ENCODE measurements at regions not wholly inside any gene's neighbourhood (a gene's known extent, or its start where the extent isn't known, plus 50 kb on each side); places are given as distances from the start of the nearest gene placed in this dataset.
"Not testable (repeated sequence)": the region's sequence is repeated elsewhere in the genome, so short reads cannot be mapped to it uniquely, and the experiment has no call there.

DNA sequence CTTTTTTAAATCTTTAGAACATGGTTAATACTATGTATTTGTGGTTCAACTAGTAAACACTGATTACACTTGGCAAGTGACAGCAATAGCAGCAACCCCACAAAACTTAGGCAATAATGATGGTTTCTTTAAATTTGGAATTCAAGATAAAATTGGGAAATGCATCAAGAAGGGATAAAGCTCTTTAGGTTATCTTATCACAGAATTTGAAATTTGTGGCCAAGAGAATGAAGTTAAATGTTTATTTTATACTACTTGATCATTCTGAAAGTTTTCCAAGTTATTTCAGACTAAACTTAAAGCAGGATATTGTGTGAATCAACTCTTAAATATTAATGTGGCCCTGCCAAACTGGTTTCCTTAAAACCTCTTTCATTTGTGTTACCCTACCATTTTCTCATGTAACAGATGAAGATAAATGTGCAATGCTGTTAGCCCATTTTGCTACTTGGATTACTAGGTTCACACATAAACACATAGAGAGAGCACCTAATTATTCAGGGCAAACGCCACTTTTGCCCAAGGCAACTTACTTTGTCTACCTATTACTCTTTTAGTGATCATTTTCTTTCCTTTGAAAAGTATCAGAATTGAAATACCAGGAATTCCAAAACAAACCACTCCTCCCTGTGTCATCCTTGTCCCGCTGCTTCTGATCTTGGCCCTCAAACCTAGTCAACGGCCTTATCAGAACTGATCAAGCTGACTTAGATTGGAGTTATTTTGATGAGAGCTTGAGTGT lies 186.7 kb upstream of the TENT5A start:
- H3K36me3 Mint-ChIP-seq: peaks cover 1% of the 10 kb centered on the region
- H3K9me3 Mint-ChIP-seq: peaks cover 0 to 1% (median 0%) of the 10 kb centered on the region in 3 donors
- no peak overlapping the region for H3K27ac Mint-ChIP-seq
- H3K4me1 Mint-ChIP-seq: peaks cover 0 to 2% (median 0%) of the 10 kb centered on the region in 3 donors
- no peaks in the 10 kb centered on the region for H3K27me3 Mint-ChIP-seq
- no peak overlapping the region for H3K4me3 Mint-ChIP-seq

GRCh38 chr6:81938014-81938856 lies 185.8 kb upstream of the TENT5A start:
- peaks cover 1% of the 10 kb centered on the region for H3K36me3 Mint-ChIP-seq
- H3K4me3 Mint-ChIP-seq: no peak overlapping the region
- peaks cover 0 to 1% (median 0%) of the 10 kb centered on the region in 3 donors for H3K9me3 Mint-ChIP-seq
- H3K27me3 Mint-ChIP-seq: no peaks in the 10 kb centered on the region
- no peak overlapping the region for H3K27ac Mint-ChIP-seq
- peaks cover 0 to 2% (median 0%) of the 10 kb centered on the region in 3 donors for H3K4me1 Mint-ChIP-seq

GRCh38 chr6:81937296-81937937 lies 184.9 kb upstream of the TENT5A start:
- Mint-ChIP-seq H3K9me3 (peaks cover 0 to 2% (median 1%) of the 10 kb centered on the region in 3 donors), H3K27ac (no peak overlapping the region), H3K27me3 (no peaks in the 10 kb centered on the region), H3K4me1 (peaks cover 0 to 2% (median 0%) of the 10 kb centered on the region in 3 donors), H3K4me3 (no peak overlapping the region), H3K36me3 (peaks cover 1% of the 10 kb centered on the region)

- H3K9me3 Mint-ChIP-seq: peaks cover 0 to 4% (median 3%) of the 10 kb centered on the region in 3 donors
- H3K27ac Mint-ChIP-seq: no peak overlapping the region
- no peaks in the 10 kb centered on the region for H3K27me3 Mint-ChIP-seq
- H3K36me3 Mint-ChIP-seq: peaks cover 1% of the 10 kb centered on the region
- H3K4me3 Mint-ChIP-seq: no peak overlapping the region
- peaks cover 0 to 2% (median 0%) of the 10 kb centered on the region in 3 donors for H3K4me1 Mint-ChIP-seq
These were observed 182.5 kb upstream of the TENT5A start for GRCh38 chr6:81934936-81935335.

DNA sequence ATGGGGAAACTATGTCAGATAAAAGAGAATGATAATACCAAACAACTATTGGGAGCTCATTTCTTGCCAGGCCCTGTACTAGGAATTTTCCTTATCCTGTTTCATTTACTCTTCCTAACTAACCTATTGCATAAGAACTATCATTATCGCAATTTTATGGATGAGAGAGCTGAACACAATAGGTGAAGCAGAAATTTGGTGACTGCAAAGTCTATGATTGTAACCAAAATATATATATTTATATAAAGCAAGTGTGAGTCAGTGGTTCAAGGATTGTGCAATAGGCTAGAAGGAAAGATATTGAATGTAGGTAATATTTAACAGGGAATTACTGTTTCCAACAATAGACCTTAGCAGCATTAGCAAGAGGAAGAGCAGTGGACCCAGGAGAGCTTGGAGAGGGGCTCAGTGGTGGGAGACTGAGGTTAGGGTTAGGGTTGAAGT lies 181.1 kb upstream of the TENT5A start:
- H3K36me3 Mint-ChIP-seq: peaks cover 1% of the 10 kb centered on the region
- no peaks in the 10 kb centered on the region for H3K27me3 Mint-ChIP-seq
- no peak overlapping the region for H3K4me3 Mint-ChIP-seq
- H3K9me3 Mint-ChIP-seq: peaks cover 0 to 4% (median 3%) of the 10 kb centered on the region in 3 donors
- peaks cover 0 to 2% (median 0%) of the 10 kb centered on the region in 3 donors for H3K4me1 Mint-ChIP-seq
- no peak overlapping the region for H3K27ac Mint-ChIP-seq

GRCh38 chr6:81933089-81933488 lies 180.6 kb upstream of the TENT5A start:
- H3K36me3 Mint-ChIP-seq: no peaks in the 10 kb centered on the region
- no peaks in the 10 kb centered on the region for H3K4me1 Mint-ChIP-seq
- no peak overlapping the region for H3K4me3 Mint-ChIP-seq
- no peak overlapping the region for H3K27ac Mint-ChIP-seq
- H3K9me3 Mint-ChIP-seq: peaks cover 0 to 4% (median 3%) of the 10 kb centered on the region in 3 donors
- H3K27me3 Mint-ChIP-seq: no peaks in the 10 kb centered on the region

DNA sequence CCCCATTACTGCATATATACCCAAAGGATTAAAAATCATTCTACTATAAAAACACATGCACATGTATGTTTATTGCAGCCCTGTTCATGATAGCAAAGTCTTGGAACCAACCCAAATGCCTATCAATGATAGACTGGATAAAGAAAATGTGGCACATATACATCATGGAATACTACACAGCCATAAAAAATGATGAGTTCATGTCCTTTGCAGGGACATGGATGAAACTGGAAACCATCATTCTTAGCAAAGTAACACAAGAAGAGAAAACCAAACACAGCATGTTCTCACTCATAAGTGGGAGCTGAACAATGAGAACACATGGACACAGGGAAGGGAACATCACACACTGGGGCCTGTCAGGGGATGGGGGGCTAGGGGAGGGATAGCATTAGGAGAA lies 180.0 kb upstream of the TENT5A start:
- not testable (repeated sequence) for H3K36me3 Mint-ChIP-seq, H3K27ac Mint-ChIP-seq, H3K27me3 Mint-ChIP-seq, H3K9me3 Mint-ChIP-seq, H3K4me3 Mint-ChIP-seq, H3K4me1 Mint-ChIP-seq

- Mint-ChIP-seq H3K27me3 (no peaks in the 10 kb centered on the region), H3K4me3 (no peak overlapping the region), H3K9me3 (peaks cover 2 to 4% (median 2%) of the 10 kb centered on the region in 3 donors), H3K36me3 (no peaks in the 10 kb centered on the region), H3K27ac (no peak overlapping the region), H3K4me1 (no peaks in the 10 kb centered on the region)
These were observed 177.3 kb upstream of the TENT5A start for GRCh38 chr6:81929828-81930227.

- Mint-ChIP-seq H3K4me3 (no peak overlapping the region), H3K4me1 (no peaks in the 10 kb centered on the region), H3K36me3 (no peaks in the 10 kb centered on the region), H3K9me3 (peaks cover 0 to 11% (median 2%) of the 10 kb centered on the region in 3 donors), H3K27me3 (no peaks in the 10 kb centered on the region), H3K27ac (no peak overlapping the region)
These were observed 172.7 kb upstream of the TENT5A start for GRCh38 chr6:81925201-81925600.

- Mint-ChIP-seq H3K36me3 (no peaks in the 10 kb centered on the region), H3K9me3 (peaks cover 0 to 2% (median 0%) of the 10 kb centered on the region in 3 donors), H3K4me1 (peaks cover 0 to 3% (median 2%) of the 10 kb centered on the region in 3 donors)
These were observed 157.8 kb upstream of the TENT5A start for GRCh38 chr6:81909981-81910900.

GRCh38 chr6:81909162-81909561 lies 156.7 kb upstream of the TENT5A start:
- Mint-ChIP-seq H3K27me3 (no peaks in the 10 kb centered on the region), H3K27ac (no peak overlapping the region), H3K4me1 (peaks cover 0 to 3% (median 2%) of the 10 kb centered on the region in 3 donors), H3K4me3 (no peak overlapping the region), H3K36me3 (no peaks in the 10 kb centered on the region), H3K9me3 (peaks cover 0 to 2% (median 0%) of the 10 kb centered on the region in 3 donors)

More at GRCh38 chr6:81909981-81910900, 157.8 kb upstream of the TENT5A start:
- Mint-ChIP-seq H3K27me3 (no peaks in the 10 kb centered on the region), H3K4me3 (no peak overlapping the region), H3K27ac (no peak overlapping the region)

DNA sequence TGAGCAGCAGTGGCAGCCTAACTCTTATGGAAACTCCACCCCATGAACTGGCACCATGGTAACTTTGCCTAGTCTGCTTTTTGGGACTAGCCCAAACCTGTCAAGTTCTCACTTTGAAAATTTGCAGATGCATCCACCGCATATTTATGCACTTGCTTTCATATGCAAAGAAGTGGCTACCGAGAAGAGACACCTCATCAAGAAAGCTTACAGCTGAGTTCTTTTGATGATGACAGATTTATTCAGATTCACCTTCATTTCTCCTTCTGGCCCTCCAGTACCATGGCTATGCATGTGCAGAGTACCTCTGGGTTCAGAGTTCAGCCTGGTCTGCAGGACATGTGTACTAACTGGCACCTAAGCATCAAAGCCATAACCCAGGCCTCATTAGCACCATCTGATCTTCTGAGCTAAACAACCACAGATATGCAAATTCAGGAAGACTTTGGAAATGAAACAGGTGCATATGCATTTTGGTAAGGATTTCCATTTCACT lies 154.3 kb upstream of the TENT5A start:
- H3K4me1 Mint-ChIP-seq: peaks cover 0 to 3% (median 2%) of the 10 kb centered on the region in 3 donors
- no peaks in the 10 kb centered on the region for H3K27me3 Mint-ChIP-seq
- peaks cover 2 to 10% (median 3%) of the 10 kb centered on the region in 3 donors for H3K9me3 Mint-ChIP-seq
- no peak overlapping the region for H3K4me3 Mint-ChIP-seq
- no peak overlapping the region for H3K27ac Mint-ChIP-seq
- H3K36me3 Mint-ChIP-seq: no peaks in the 10 kb centered on the region

DNA sequence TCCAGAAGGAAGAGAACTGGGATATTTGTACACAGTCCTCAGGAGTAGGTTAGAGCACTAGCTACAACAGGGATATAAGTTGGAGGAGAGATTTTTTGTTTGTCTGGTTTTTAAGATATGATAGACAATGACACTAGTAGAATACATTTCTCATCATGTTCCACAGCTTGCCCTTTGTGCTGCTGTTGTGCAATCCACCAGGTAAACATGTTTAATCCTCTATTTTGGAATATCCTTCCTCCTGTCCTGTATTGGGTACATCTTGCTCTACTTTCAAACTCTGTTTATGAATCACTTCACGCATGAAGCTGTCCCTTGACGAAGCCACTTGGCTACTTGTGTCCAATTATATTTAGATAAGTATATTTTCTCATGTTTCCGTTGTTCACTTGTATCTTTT lies 153.6 kb upstream of the TENT5A start:
- peaks cover 2 to 10% (median 3%) of the 10 kb centered on the region in 3 donors for H3K9me3 Mint-ChIP-seq
- no peak overlapping the region for H3K4me3 Mint-ChIP-seq
- no peaks in the 10 kb centered on the region for H3K36me3 Mint-ChIP-seq
- no peak overlapping the region for H3K27ac Mint-ChIP-seq
- H3K4me1 Mint-ChIP-seq: peaks cover 0 to 3% (median 2%) of the 10 kb centered on the region in 3 donors
- no peaks in the 10 kb centered on the region for H3K27me3 Mint-ChIP-seq

DNA sequence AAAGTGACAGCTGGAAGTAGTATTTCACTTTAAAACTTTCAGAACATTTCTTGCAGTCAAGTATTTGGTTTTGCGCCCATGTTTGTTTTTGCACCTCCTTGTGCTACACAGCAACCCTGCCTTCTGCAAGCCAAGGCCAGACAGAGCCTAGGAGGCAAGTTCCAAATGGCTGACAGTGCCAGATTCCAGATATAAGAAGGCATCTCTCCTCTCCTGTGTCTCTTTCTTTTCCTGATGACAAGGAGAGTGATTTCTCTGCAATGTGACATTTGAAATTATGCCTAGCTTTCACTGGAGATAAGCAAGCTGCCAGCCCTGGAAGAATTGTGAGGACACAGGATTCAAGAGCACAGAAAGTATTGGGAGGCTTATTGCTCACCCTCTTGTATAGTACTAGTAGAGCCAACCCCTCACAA lies 149.1 kb upstream of the TENT5A start:
- H3K4me1 Mint-ChIP-seq: no peaks in the 10 kb centered on the region
- no peak overlapping the region for H3K4me3 Mint-ChIP-seq
- H3K27ac Mint-ChIP-seq: no peak overlapping the region
- H3K9me3 Mint-ChIP-seq: peaks cover 2 to 10% (median 3%) of the 10 kb centered on the region in 3 donors
- no peaks in the 10 kb centered on the region for H3K36me3 Mint-ChIP-seq
- peaks cover 5% of the 10 kb centered on the region for H3K27me3 Mint-ChIP-seq

Data from IgD-negative memory B cell (primary cell).